ENCODE measurements at regions not wholly inside any gene's neighbourhood (a gene's known extent, or its start where the extent isn't known, plus 50 kb on each side); places are given as distances from the start of the nearest gene placed in this dataset.

- no peak overlapping the region for H3K4me3 Mint-ChIP-seq (ENCODE audit: unreplicated experiment)
- Histone ChIP-seq H3K4me3 (ENCODE audit: low read depth, low read length) (no peak overlapping the region), H3K36me3 (ENCODE audit: control insufficient read depth, insufficient read depth, low read length) (no peaks in the 10 kb centered on the region), H3K4me1 (no peaks in the 10 kb centered on the region), H3K27me3 (replicated peaks; ENCODE audit: control insufficient read depth, insufficient read depth, low read length) (no peaks in the 10 kb centered on the region), H3K9me3 (no peaks in the 10 kb centered on the region)
- CTCF ChIA-PET = no interaction called here
- H3K36me3 Mint-ChIP-seq (ENCODE audit: insufficient read depth, unreplicated experiment) = no peaks in the 10 kb centered on the region
- peaks cover under 1% of the 10 kb centered on the region for H3K9me3 Mint-ChIP-seq (ENCODE audit: unreplicated experiment)
- POLR2A ChIA-PET = interaction anchor here (0.6 kb wide), 1 partner anchor 188 kb away, joined by 3 read pairs; no protein-coding TSS in a partner anchor
- BruUV-seq (replicated peaks) = no TSS peak
- H3K27me3 Mint-ChIP-seq (ENCODE audit: insufficient read depth, unreplicated experiment) = no peaks in the 10 kb centered on the region
- TF ChIP-seq CTCF (IDR thresholded peaks at IDR 0.05; ENCODE audit: insufficient read depth in 1 of 2, low read depth in 1 of 2, low read length in 1 of 2, severe bottlenecking in 1 of 2, unreplicated experiment in 1 of 2) = no peak
- no peak for DNase-seq
- no peak overlapping the region for H3K27ac Mint-ChIP-seq (ENCODE audit: unreplicated experiment)
- H3K4me1 Mint-ChIP-seq (ENCODE audit: low read depth, unreplicated experiment) = no peaks in the 10 kb centered on the region
- intact Hi-C loops (cut with micrococcal nuclease; ENCODE audit: unreplicated experiment) = no loop called here
These were observed 110.5 kb upstream of the NCK2 start for GRCh38 chr2:105634198-105634597.

- no peaks in the 10 kb centered on the region for H3K4me1 Mint-ChIP-seq (ENCODE audit: low read depth, unreplicated experiment)
- H3K27ac Mint-ChIP-seq (ENCODE audit: unreplicated experiment) = no peak overlapping the region
- no peak for TF ChIP-seq CTCF (IDR thresholded peaks at IDR 0.05; ENCODE audit: insufficient read depth in 1 of 2, low read depth in 1 of 2, low read length in 1 of 2, severe bottlenecking in 1 of 2, unreplicated experiment in 1 of 2)
- DNase-seq = no peak
- Histone ChIP-seq H3K27me3 (replicated peaks; ENCODE audit: control insufficient read depth, insufficient read depth, low read length) (no peaks in the 10 kb centered on the region), H3K4me3 (ENCODE audit: low read depth, low read length) (no peak overlapping the region), H3K9me3 (no peaks in the 10 kb centered on the region), H3K4me1 (no peaks in the 10 kb centered on the region), H3K36me3 (ENCODE audit: control insufficient read depth, insufficient read depth, low read length) (no peaks in the 10 kb centered on the region)
- ChIA-PET CTCF (no interaction called here), POLR2A (no interaction called here)
- peaks cover 7% of the 10 kb centered on the region for H3K27me3 Mint-ChIP-seq (ENCODE audit: insufficient read depth, unreplicated experiment)
- intact Hi-C loops (cut with micrococcal nuclease; ENCODE audit: unreplicated experiment) = no loop called here
- no peaks in the 10 kb centered on the region for H3K36me3 Mint-ChIP-seq (ENCODE audit: insufficient read depth, unreplicated experiment)
- peaks cover 19% of the 10 kb centered on the region for H3K9me3 Mint-ChIP-seq (ENCODE audit: unreplicated experiment)
- no TSS peak for BruUV-seq (replicated peaks)
- no peak overlapping the region for H3K4me3 Mint-ChIP-seq (ENCODE audit: unreplicated experiment)
These were observed 112.8 kb upstream of the NCK2 start for GRCh38 chr2:105631922-105632321.

GRCh38 chr2:105631011-105631410 is 113.7 kb upstream of the NCK2 start:
- no peaks in the 10 kb centered on the region for H3K36me3 Mint-ChIP-seq (ENCODE audit: insufficient read depth, unreplicated experiment)
- H3K27me3 Mint-ChIP-seq (ENCODE audit: insufficient read depth, unreplicated experiment) = peaks cover 7% of the 10 kb centered on the region
- DNase-seq = no peak
- no peak overlapping the region for H3K27ac Mint-ChIP-seq (ENCODE audit: unreplicated experiment)
- intact Hi-C loops (cut with micrococcal nuclease; ENCODE audit: unreplicated experiment) = no loop called here
- no TSS peak for BruUV-seq (replicated peaks)
- peaks cover 19% of the 10 kb centered on the region for H3K9me3 Mint-ChIP-seq (ENCODE audit: unreplicated experiment)
- H3K4me1 ChIP-seq = no peaks in the 10 kb centered on the region
- no peak for TF ChIP-seq CTCF (IDR thresholded peaks at IDR 0.05; ENCODE audit: insufficient read depth in 1 of 2, low read depth in 1 of 2, low read length in 1 of 2, severe bottlenecking in 1 of 2, unreplicated experiment in 1 of 2)
- ChIA-PET CTCF (no interaction called here), POLR2A (no interaction called here)
- H3K36me3 ChIP-seq (ENCODE audit: control insufficient read depth, insufficient read depth, low read length) = no peaks in the 10 kb centered on the region
- H3K4me1 Mint-ChIP-seq (ENCODE audit: low read depth, unreplicated experiment) = no peaks in the 10 kb centered on the region
- no peaks in the 10 kb centered on the region for H3K9me3 ChIP-seq
- H3K4me3 ChIP-seq (ENCODE audit: low read depth, low read length) = no peak overlapping the region
- H3K27me3 ChIP-seq (replicated peaks; ENCODE audit: control insufficient read depth, insufficient read depth, low read length) = no peaks in the 10 kb centered on the region
- H3K4me3 Mint-ChIP-seq (ENCODE audit: unreplicated experiment) = no peak overlapping the region
